HG03097 (cell line): ENCODE measurements at regions not wholly inside any gene's neighbourhood (a gene's known extent, or its start where the extent isn't known, plus 50 kb on each side); places are given as distances from the start of the nearest gene placed in this dataset.
A peak's percentile ranks its signal among the peaks of the same experiment; 100 is the strongest.

ENCODE experiments used
- ATAC-seq: cut with Tn5 transposase; IDR thresholded peaks from one replicate; pipeline ENCODE4 v1.9.1; 2021; ENCODE audit not compliant: unreplicated experiment, low FRiP score

- no peak for ATAC-seq
Measured at GRCh38 chr20:22506827-22507226, 77.5 kb downstream of the FOXA2 start.

- no peak for ATAC-seq
Measured at GRCh38 chr20:22504829-22505377, 79.5 kb downstream of the FOXA2 start.

- no peak for ATAC-seq
Measured at GRCh38 chr20:22503577-22503976, 80.8 kb downstream of the FOXA2 start.

- no peak for ATAC-seq
Measured at GRCh38 chr20:22502731-22503191, 81.6 kb downstream of the FOXA2 start.

- no peak for ATAC-seq
Measured at GRCh38 chr20:22501566-22502344, 82.6 kb downstream of the FOXA2 start.

GRCh38 chr20:22501034-22501433, 83.3 kb downstream of the FOXA2 start:
- ATAC-seq: no peak

GRCh38 chr20:22499515-22500166, 84.7 kb downstream of the FOXA2 start:
- no peak for ATAC-seq

GRCh38 chr20:22496817-22497216, 87.6 kb downstream of the FOXA2 start:
- ATAC-seq: no peak

- no peak for ATAC-seq
Measured at GRCh38 chr20:22495789-22496188, 88.6 kb downstream of the FOXA2 start.

- ATAC-seq: no peak
Measured at GRCh38 chr20:22495172-22495571, 89.2 kb downstream of the FOXA2 start.

- no peak for ATAC-seq
Measured at GRCh38 chr20:22492497-22492896, 91.9 kb downstream of the FOXA2 start.

- no peak for ATAC-seq
Measured at GRCh38 chr20:22491194-22491505, 93.2 kb downstream of the FOXA2 start.

GRCh38 chr20:22490287-22491193, 93.8 kb downstream of the FOXA2 start:
- no peak for ATAC-seq

GRCh38 chr20:22489626-22490286, 94.6 kb downstream of the FOXA2 start:
- ATAC-seq: no peak

GRCh38 chr20:22480336-22480735, 104.0 kb downstream of the FOXA2 start:
- ATAC-seq: no peak

- ATAC-seq: peak; percentile 99
Measured at GRCh38 chr20:22475662-22476061, 108.7 kb downstream of the FOXA2 start.

- ATAC-seq: no peak
Measured at GRCh38 chr20:22474224-22474623, 110.1 kb downstream of the FOXA2 start.

- no peak for ATAC-seq
Measured at GRCh38 chr20:22473293-22473692, 111.1 kb downstream of the FOXA2 start.

- ATAC-seq: no peak
Measured at GRCh38 chr20:22472447-22473100, 111.8 kb downstream of the FOXA2 start.
